Right atrium auricular region (tissue), 2 donors: ENCODE measurements at regions not wholly inside any gene's neighbourhood (a gene's known extent, or its start where the extent isn't known, plus 50 kb on each side); places are given as distances from the start of the nearest gene placed in this dataset.

Experiments
- DNase-seq: peaks from one replicate; pipeline ENCODE4 v3.0.0-alpha.2; 2019; ENCODE audit warnings: low spot score
- H3K27ac ChIP-seq, 2 donors: fragments of 200-600 bp; sonication (generic); 1 replicate in 1 of 2; 2 replicates in 1 of 2; pipeline ENCODE4 v1.5.1; 2016 to 2019
- H3K27me3 ChIP-seq, 2 donors: fragments of 200-600 bp; sonication (generic); one replicate each; pipeline versions ENCODE4 v1.5.1 to v1.6.0; 2017 to 2019
- H3K36me3 ChIP-seq: fragments of 200-600 bp; sonication (generic); one replicate; pipeline ENCODE4 v1.5.1; 2016
- H3K4me1 ChIP-seq, 2 donors: fragments of 200-600 bp; sonication (generic); one replicate each; pipeline versions ENCODE4 v1.5.1 to v1.6.0; 2017 to 2019
- H3K4me3 ChIP-seq, 2 donors: fragments of 200-600 bp; sonication (generic); 1 replicate in 1 of 2; 2 replicates in 1 of 2; pipeline ENCODE4 v1.5.1; 2017 to 2019; ENCODE audit warnings: mild to moderate bottlenecking in 1 of 2, moderate library complexity in 1 of 2
- H3K9me3 ChIP-seq, 2 donors: fragments of 200-600 bp; sonication (generic); one replicate each; pipeline ENCODE4 v1.5.1; 2019
- CTCF ChIP-seq, 2 donors: fragments of 200-600 bp; sonication (generic); IDR thresholded peaks; one replicate each; pipeline ENCODE4 v1.5.1; 2019; ENCODE audit warnings: antibody characterized with exemption in 2 of 2

- no peak overlapping the region for H3K4me3 ChIP-seq
- no peaks in the 10 kb centered on the region for H3K4me1 ChIP-seq
- H3K27me3 ChIP-seq: no peaks in the 10 kb centered on the region
- TF ChIP-seq CTCF (IDR thresholded peaks at IDR 0.05): no peak
- no peak for DNase-seq
- no peak overlapping the region for H3K27ac ChIP-seq
- no peaks in the 10 kb centered on the region for H3K36me3 ChIP-seq
- H3K9me3 ChIP-seq: no peaks in the 10 kb centered on the region
Observed at GRCh38 chr4:27638163-27638915, 777.7 kb downstream of the STIM2 start.

- H3K27me3 ChIP-seq: no peaks in the 10 kb centered on the region
- no peaks in the 10 kb centered on the region for H3K4me1 ChIP-seq
- H3K4me3 ChIP-seq: no peak overlapping the region
- H3K9me3 ChIP-seq: no peaks in the 10 kb centered on the region
- no peak for DNase-seq
- H3K27ac ChIP-seq: no peak overlapping the region
- H3K36me3 ChIP-seq: no peaks in the 10 kb centered on the region
- no peak for TF ChIP-seq CTCF (IDR thresholded peaks at IDR 0.05)
Observed at GRCh38 chr4:27643101-27643500, 782.5 kb downstream of the STIM2 start.

- H3K4me1 ChIP-seq: no peaks in the 10 kb centered on the region
- H3K27me3 ChIP-seq: no peaks in the 10 kb centered on the region
- H3K27ac ChIP-seq: no peak overlapping the region
- H3K4me3 ChIP-seq: no peak overlapping the region
- H3K36me3 ChIP-seq: no peaks in the 10 kb centered on the region
- no peak for DNase-seq
- no peaks in the 10 kb centered on the region for H3K9me3 ChIP-seq
- TF ChIP-seq CTCF (IDR thresholded peaks at IDR 0.05): no peak
Observed at GRCh38 chr4:27648416-27648815, 787.8 kb downstream of the STIM2 start.

- no peaks in the 10 kb centered on the region for H3K9me3 ChIP-seq
- H3K36me3 ChIP-seq: no peaks in the 10 kb centered on the region
- no peaks in the 10 kb centered on the region for H3K27me3 ChIP-seq
- H3K27ac ChIP-seq: no peak overlapping the region
- H3K4me1 ChIP-seq: no peaks in the 10 kb centered on the region
- no peak for DNase-seq
- no peak for TF ChIP-seq CTCF (IDR thresholded peaks at IDR 0.05)
- no peak overlapping the region for H3K4me3 ChIP-seq
Observed at GRCh38 chr4:27662426-27662825, 801.8 kb downstream of the STIM2 start.

- TF ChIP-seq CTCF (IDR thresholded peaks at IDR 0.05): no peak
- Histone ChIP-seq H3K4me1 (no peaks in the 10 kb centered on the region), H3K4me3 (no peak overlapping the region), H3K36me3 (no peaks in the 10 kb centered on the region), H3K27me3 (no peaks in the 10 kb centered on the region), H3K9me3 (no peaks in the 10 kb centered on the region), H3K27ac (no peak overlapping the region)
- DNase-seq: no peak
Observed at GRCh38 chr4:27666943-27667342, 806.3 kb downstream of the STIM2 start.

GRCh38 chr4:27668001-27668400 is 807.4 kb downstream of the STIM2 start:
- TF ChIP-seq CTCF (IDR thresholded peaks at IDR 0.05): no peak
- DNase-seq: no peak
- H3K4me3 ChIP-seq: no peak overlapping the region
- no peaks in the 10 kb centered on the region for H3K9me3 ChIP-seq
- no peaks in the 10 kb centered on the region for H3K36me3 ChIP-seq
- H3K4me1 ChIP-seq: no peaks in the 10 kb centered on the region
- no peaks in the 10 kb centered on the region for H3K27me3 ChIP-seq
- H3K27ac ChIP-seq: no peak overlapping the region
